ENCODE measurements at regions not wholly inside any gene's neighbourhood (a gene's known extent, or its start where the extent isn't known, plus 50 kb on each side); places are given as distances from the start of the nearest gene placed in this dataset.
"Not testable (repeated sequence)": the region's sequence is repeated elsewhere in the genome, so short reads cannot be mapped to it uniquely, and the experiment has no call there.

DNA sequence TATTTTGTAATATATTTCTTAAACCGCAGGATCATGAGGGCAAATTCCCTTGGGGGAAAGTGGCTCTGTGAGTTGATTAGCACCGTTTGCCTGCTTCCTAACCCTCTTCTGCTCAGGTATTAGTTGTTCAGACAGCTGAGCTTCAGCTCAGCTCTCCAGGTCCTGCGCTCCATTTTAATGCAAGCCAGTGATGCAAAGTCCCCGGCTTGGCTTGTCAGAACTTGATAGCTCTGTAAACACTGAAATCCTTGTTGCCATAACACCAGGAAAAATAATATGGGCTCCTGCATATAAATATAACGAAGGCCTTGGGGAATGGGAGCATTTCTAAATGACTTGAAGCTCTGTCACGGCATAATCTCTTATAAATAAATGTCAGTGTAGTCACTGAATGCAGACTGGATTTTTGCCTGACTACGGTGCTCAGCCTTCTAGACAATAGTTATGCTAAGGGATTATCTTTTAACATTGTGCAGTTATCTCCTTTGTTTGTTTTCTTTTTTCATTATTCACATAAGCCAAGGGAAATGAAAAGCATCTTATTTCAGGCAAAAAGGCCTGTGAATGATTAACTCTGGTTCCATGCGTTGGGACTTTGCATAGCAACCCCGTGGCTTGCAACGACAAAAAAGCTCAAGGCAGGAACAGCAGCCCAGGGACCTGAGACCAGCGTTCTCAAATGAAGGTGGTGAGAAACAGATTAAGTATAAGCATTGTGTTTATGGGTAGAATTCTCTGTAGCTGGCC lies 253.2 kb downstream of the SPRY1 start:
- intact Hi-C loops (cut with DNase I) = no loop called here
- H3K9me3 ChIP-seq = no peaks in the 10 kb centered on the region
- no peak overlapping the region for H3K4me3 ChIP-seq
- no peak for DNase-seq
- H3K27ac ChIP-seq = peak overlapping the region; percentile 70
- peak; percentile 83 to 89 for ATAC-seq
- peaks cover 15% of the 10 kb centered on the region for H3K4me1 ChIP-seq
- H3K36me3 ChIP-seq = no peaks in the 10 kb centered on the region
- H3K27me3 ChIP-seq (ENCODE audit: low read depth) = no peaks in the 10 kb centered on the region
- TF ChIP-seq, protein P1, sequence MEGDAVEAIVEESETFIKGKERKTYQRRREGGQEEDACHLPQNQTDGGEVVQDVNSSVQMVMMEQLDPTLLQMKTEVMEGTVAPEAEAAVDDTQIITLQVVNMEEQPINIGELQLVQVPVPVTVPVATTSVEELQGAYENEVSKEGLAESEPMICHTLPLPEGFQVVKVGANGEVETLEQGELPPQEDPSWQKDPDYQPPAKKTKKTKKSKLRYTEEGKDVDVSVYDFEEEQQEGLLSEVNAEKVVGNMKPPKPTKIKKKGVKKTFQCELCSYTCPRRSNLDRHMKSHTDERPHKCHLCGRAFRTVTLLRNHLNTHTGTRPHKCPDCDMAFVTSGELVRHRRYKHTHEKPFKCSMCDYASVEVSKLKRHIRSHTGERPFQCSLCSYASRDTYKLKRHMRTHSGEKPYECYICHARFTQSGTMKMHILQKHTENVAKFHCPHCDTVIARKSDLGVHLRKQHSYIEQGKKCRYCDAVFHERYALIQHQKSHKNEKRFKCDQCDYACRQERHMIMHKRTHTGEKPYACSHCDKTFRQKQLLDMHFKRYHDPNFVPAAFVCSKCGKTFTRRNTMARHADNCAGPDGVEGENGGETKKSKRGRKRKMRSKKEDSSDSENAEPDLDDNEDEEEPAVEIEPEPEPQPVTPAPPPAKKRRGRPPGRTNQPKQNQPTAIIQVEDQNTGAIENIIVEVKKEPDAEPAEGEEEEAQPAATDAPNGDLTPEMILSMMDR (IDR thresholded peaks at IDR 0.05) = no peak

DNA sequence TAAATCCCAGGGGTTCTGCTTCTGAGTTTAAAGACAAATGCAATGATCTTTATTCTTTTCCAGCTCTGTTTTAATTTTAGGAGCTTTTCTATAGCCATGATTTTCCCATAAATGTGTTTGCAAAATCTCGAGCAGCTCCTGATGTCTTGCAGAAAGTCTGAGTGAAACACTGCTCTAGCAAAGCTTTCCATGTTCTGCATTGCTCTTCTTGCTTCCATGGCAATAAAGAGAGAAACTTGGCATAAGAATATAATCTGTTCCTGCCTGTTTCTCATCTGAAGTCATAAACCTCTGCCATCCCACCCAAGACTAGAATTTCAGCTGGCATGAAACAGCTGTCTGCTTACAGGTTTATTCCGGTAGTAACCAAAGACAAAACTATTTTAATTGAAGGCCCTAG lies 254.5 kb downstream of the SPRY1 start:
- DNase-seq (no peak), ATAC-seq (no peak)
- TF ChIP-seq, protein P1 (IDR thresholded peaks at IDR 0.05) = no peak
- Histone ChIP-seq H3K27ac (peak overlapping the region; percentile 13), H3K36me3 (no peaks in the 10 kb centered on the region), H3K9me3 (no peaks in the 10 kb centered on the region), H3K4me1 (peaks cover 15% of the 10 kb centered on the region), H3K4me3 (no peak overlapping the region), H3K27me3 (ENCODE audit: low read depth) (no peaks in the 10 kb centered on the region)
- intact Hi-C loops (cut with DNase I) = no loop called here

DNA sequence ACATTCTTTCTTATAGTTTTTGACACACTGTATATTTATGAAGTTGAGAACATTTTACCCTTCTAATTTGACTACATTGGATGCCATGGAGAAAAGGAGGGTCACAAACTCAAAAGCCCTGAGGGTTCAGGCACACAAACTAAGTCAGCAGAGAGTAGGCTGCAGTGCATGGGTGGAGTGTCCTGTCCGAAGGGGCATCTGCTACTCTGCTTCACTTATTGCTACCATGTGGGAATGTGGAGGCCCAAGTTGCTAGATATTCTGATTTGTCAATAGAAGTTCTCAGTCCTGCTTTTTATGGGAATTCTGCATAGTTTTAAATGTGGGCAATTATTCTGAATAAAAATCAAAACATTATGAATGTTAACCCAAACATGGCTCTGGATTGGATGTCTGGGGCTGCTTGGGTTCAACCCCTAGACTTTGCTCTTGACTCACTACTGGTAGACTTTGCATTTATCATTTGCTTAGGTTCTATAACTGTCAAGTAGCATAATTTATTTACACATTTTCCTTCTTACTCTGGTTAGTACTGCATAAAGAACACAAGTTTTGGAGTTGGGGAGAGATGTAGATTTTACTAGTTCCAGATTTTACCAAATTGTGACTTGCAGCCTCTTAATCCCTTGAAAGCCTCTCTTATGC lies 255.1 kb downstream of the SPRY1 start:
- intact Hi-C loops (cut with DNase I) = no loop called here
- ATAC-seq = no peak
- no peaks in the 10 kb centered on the region for H3K27me3 ChIP-seq (ENCODE audit: low read depth)
- DNase-seq = no peak
- TF ChIP-seq, protein P1 (IDR thresholded peaks at IDR 0.05) = no peak
- H3K4me3 ChIP-seq = no peak overlapping the region
- peak overlapping the region; percentile 16 for H3K27ac ChIP-seq
- no peaks in the 10 kb centered on the region for H3K36me3 ChIP-seq
- peaks cover 15% of the 10 kb centered on the region for H3K4me1 ChIP-seq
- H3K9me3 ChIP-seq = no peaks in the 10 kb centered on the region

DNA sequence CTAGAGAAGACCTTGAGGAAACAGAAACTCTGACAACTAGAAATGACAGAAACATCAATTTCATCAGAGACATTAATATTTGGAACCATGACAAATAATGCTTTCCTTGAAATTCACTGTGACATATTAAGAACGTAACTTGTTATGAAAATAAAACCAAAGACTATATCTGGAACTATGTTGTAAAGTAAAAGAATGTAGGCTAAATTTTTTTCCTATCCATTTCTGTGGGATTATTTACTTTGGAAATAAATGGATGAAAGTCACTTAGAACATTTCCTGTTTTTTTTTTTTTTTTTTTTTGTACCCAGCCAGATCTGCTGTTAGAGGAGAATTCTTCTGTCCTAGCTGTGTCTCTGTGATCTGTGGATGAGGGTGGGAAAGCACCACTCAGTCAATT lies 255.9 kb downstream of the SPRY1 start:
- no peaks in the 10 kb centered on the region for H3K36me3 ChIP-seq
- no peaks in the 10 kb centered on the region for H3K9me3 ChIP-seq
- H3K4me1 ChIP-seq = peaks cover 15% of the 10 kb centered on the region
- H3K4me3 ChIP-seq = no peak overlapping the region
- H3K27ac ChIP-seq = no peak overlapping the region
- no peak for ATAC-seq
- no peak for DNase-seq
- TF ChIP-seq, protein P1 (IDR thresholded peaks at IDR 0.05) = no peak
- no peaks in the 10 kb centered on the region for H3K27me3 ChIP-seq (ENCODE audit: low read depth)
- intact Hi-C loops (cut with DNase I) = no loop called here

DNA sequence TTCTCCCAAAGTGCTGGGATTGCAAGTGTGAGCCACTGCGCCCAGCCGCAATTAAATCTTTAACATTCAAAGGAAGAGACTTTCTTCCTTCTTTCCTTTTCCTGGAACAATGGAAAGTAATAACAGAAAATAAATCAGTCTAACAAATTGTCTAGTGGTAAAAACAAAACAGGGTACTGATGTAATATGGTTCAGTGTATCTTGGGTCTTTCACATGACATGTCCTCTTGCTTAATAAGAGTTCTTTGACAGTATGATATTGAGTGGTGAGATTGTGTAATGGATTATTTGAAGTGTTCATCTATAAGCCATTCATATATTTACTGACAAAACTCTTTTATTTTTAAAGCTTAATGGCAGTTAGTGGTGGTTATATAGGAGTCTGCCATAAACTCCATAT lies 256.6 kb downstream of the SPRY1 start:
- TF ChIP-seq, protein P1 (IDR thresholded peaks at IDR 0.05) = no peak
- H3K4me3 ChIP-seq = no peak overlapping the region
- ATAC-seq = peak in 1 of 2 donors; percentile 44
- H3K27me3 ChIP-seq (ENCODE audit: low read depth) = no peaks in the 10 kb centered on the region
- H3K9me3 ChIP-seq = no peaks in the 10 kb centered on the region
- H3K4me1 ChIP-seq = peaks cover 15% of the 10 kb centered on the region
- intact Hi-C loops (cut with DNase I) = no loop called here
- H3K36me3 ChIP-seq = no peaks in the 10 kb centered on the region
- no peak for DNase-seq
- H3K27ac ChIP-seq = no peak overlapping the region

DNA sequence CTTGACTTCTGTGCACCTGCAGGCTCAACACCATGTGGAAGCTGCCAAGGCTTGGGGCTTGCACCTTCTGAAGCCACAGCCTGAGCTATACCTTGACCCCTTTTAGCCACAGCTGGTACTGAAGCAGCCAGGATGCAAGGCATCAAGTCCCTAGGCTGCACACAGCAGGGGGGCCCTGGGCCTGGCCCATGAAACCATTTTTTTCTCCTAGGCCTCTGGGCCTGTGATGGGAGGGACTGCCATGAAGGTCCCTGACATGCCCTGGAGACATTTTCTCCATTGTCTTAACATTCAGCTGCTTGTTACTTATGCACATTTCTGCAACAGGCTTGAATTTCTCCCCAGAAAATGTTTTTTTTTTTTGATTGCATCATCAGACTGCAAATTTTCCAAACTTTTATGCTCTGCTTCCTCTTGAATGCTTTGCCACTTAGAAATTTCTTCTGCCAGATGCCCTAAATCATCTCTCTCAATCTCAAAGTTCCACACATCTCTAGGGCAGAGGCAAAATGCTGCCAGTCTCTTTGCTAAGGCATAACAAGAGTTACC lies 260.2 kb downstream of the SPRY1 start:
- ATAC-seq; intact Hi-C loops (cut with DNase I); H3K9me3 ChIP-seq; H3K27ac ChIP-seq; H3K27me3 ChIP-seq (ENCODE audit: low read depth); DNase-seq; H3K36me3 ChIP-seq; H3K4me1 ChIP-seq; H3K4me3 ChIP-seq: not testable (repeated sequence)

DNA sequence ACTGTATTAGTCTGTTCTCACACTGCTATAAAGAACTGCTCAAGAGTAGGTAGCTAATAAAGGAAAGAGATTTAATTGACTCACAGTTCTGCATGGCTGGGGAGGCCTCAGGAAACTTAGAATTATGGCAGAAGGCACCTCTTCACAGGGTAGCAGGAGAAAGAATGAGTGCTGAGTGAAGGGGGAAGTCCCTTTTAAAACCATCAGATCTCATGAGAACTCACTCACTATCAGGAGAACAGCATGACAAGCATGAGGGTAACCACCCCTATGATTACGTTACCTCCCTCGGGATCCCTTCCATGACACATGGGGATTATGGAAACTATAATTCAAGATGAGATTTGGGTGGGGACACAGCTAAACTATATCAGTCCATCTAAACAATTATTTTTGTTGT lies 261.0 kb downstream of the SPRY1 start:
- H3K4me1 ChIP-seq; H3K36me3 ChIP-seq; intact Hi-C loops (cut with DNase I); H3K4me3 ChIP-seq; H3K27me3 ChIP-seq (ENCODE audit: low read depth); DNase-seq; H3K27ac ChIP-seq; ATAC-seq; H3K9me3 ChIP-seq: not testable (repeated sequence)

Measured in lower lobe of right lung (tissue), 2 donors.